ENCODE measurements at regions not wholly inside any gene's neighbourhood (a gene's known extent, or its start where the extent isn't known, plus 50 kb on each side); places are given as distances from the start of the nearest gene placed in this dataset.

GRCh38 chr3:6622712-6623111 lies 238.2 kb upstream of the GRM7 start:
- H3K4me3 ChIP-seq (ENCODE audit: low read length), result no peak overlapping the region
- no peak for DNase-seq (ENCODE audit: low read depth)
- no peak for TF ChIP-seq CTCF (conservative IDR thresholded peaks at IDR 0.05; ENCODE audit: low read length)

GRCh38 chr3:6631376-6631775 lies 229.5 kb upstream of the GRM7 start:
- no peak for DNase-seq (ENCODE audit: low read depth)
- no peak overlapping the region for H3K4me3 ChIP-seq (ENCODE audit: low read length)
- TF ChIP-seq CTCF (conservative IDR thresholded peaks at IDR 0.05; ENCODE audit: low read length), result no peak

GRCh38 chr3:6640907-6641306 lies 220.0 kb upstream of the GRM7 start:
- no peak for TF ChIP-seq CTCF (conservative IDR thresholded peaks at IDR 0.05; ENCODE audit: low read length)
- H3K4me3 ChIP-seq (ENCODE audit: low read length), result no peak overlapping the region
- DNase-seq (ENCODE audit: low read depth), result no peak

- no peak for TF ChIP-seq CTCF (conservative IDR thresholded peaks at IDR 0.05; ENCODE audit: low read length)
- H3K4me3 ChIP-seq (ENCODE audit: low read length), result no peak overlapping the region
- no peak for DNase-seq (ENCODE audit: low read depth)
These were observed 216.6 kb upstream of the GRM7 start for GRCh38 chr3:6644070-6644929.

- no peak for DNase-seq (ENCODE audit: low read depth)
- TF ChIP-seq CTCF (conservative IDR thresholded peaks at IDR 0.05; ENCODE audit: low read length), result no peak
- no peak overlapping the region for H3K4me3 ChIP-seq (ENCODE audit: low read length)
These were observed 206.2 kb upstream of the GRM7 start for GRCh38 chr3:6654670-6655069.

- TF ChIP-seq CTCF (conservative IDR thresholded peaks at IDR 0.05; ENCODE audit: low read length), result no peak
- H3K4me3 ChIP-seq (ENCODE audit: low read length), result no peak overlapping the region
- DNase-seq (ENCODE audit: low read depth), result no peak
These were observed 205.6 kb upstream of the GRM7 start for GRCh38 chr3:6655275-6655674.

GRCh38 chr3:6657591-6657990 lies 203.3 kb upstream of the GRM7 start:
- no peak for TF ChIP-seq CTCF (conservative IDR thresholded peaks at IDR 0.05; ENCODE audit: low read length)
- H3K4me3 ChIP-seq (ENCODE audit: low read length), result no peak overlapping the region
- no peak for DNase-seq (ENCODE audit: low read depth)

All from AG10803 (cell line).